Testis (tissue), 2 donors: ENCODE measurements at regions not wholly inside any gene's neighbourhood (a gene's known extent, or its start where the extent isn't known, plus 50 kb on each side); places are given as distances from the start of the nearest gene placed in this dataset.

ENCODE experiments used
- POLR2A ChIP-seq: fragments of 450-650 bp; IDR thresholded peaks from one replicate; pipeline ENCODE4 v1.6.1; 2017; ENCODE audit warnings: antibody characterized with exemption, mild to moderate bottlenecking, moderate library complexity
- TF ChIP-seq, protein P1 (sequence below), 3 experiments: fragments of 450-650 bp in 2 of 3; fragments of 200-600 bp in 1 of 3; sonication (generic) in 1 of 3; IDR thresholded peaks; one replicate each; pipeline ENCODE4 v1.5.1; 2016 to 2019; ENCODE audit warnings: antibody characterized with exemption in 3 of 3, mild to moderate bottlenecking in 2 of 3, moderate library complexity in 1 of 3

DNA sequence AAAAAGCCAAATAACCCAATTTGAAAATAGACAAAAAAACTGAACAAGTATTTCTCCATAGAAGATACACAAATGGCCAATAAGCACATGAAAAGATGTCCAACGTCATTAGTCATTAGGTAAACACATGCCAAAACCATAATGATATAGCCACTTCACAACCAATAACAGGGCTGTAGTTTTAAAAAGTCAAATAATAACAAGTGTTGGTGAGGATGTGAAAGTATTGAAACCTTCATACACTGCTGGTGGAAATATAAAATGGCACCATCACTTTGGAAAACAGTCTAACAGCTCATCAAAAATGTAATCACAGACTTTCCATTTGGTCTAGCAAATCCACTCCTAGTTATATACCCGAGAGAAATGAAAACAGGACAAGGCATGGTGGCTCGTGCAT, 144.2 kb upstream of the CYP1B1 start:
- TF ChIP-seq, protein P1, sequence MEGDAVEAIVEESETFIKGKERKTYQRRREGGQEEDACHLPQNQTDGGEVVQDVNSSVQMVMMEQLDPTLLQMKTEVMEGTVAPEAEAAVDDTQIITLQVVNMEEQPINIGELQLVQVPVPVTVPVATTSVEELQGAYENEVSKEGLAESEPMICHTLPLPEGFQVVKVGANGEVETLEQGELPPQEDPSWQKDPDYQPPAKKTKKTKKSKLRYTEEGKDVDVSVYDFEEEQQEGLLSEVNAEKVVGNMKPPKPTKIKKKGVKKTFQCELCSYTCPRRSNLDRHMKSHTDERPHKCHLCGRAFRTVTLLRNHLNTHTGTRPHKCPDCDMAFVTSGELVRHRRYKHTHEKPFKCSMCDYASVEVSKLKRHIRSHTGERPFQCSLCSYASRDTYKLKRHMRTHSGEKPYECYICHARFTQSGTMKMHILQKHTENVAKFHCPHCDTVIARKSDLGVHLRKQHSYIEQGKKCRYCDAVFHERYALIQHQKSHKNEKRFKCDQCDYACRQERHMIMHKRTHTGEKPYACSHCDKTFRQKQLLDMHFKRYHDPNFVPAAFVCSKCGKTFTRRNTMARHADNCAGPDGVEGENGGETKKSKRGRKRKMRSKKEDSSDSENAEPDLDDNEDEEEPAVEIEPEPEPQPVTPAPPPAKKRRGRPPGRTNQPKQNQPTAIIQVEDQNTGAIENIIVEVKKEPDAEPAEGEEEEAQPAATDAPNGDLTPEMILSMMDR (IDR thresholded peaks at IDR 0.05), result no peak
- TF ChIP-seq POLR2A, result no peak
